ENCODE measurements at regions not wholly inside any gene's neighbourhood (a gene's known extent, or its start where the extent isn't known, plus 50 kb on each side); places are given as distances from the start of the nearest gene placed in this dataset.

DNA sequence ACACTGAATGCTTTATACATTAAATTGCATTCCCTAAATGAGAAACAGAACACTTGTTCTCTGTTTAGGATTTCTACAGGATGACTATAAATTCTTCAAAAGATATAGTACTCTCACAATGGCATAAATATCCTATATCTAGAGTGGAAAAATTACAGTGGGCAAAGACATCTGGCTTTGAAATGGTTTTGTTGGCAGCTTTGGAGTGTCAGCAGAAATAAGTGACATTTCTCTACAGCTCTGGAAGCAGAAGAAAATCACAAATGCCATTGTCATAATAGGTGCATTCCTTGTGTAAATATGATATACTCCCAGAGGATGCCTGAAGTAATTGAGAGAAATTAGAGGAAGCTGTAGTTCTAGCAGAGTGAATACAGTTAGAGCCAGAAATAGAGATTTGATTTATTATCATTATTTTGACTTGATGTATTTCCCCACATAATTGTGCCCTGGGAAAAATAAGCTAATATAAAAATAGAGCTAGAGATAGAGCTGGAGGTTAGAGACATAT is 95.9 kb upstream of the GALNTL6 start:
- Mint-ChIP-seq H3K4me3 (ENCODE audit: low read depth, unreplicated experiment) (no peak overlapping the region), H3K36me3 (ENCODE audit: insufficient read depth, unreplicated experiment) (no peaks in the 10 kb centered on the region), H3K27me3 (ENCODE audit: unreplicated experiment) (no peaks in the 10 kb centered on the region), H3K27ac (ENCODE audit: unreplicated experiment) (no peak overlapping the region), H3K9me3 (ENCODE audit: low read depth, unreplicated experiment) (peaks cover 3% of the 10 kb centered on the region), H3K4me1 (ENCODE audit: low read depth, unreplicated experiment) (no peaks in the 10 kb centered on the region)
- no TSS peak for BruUV-seq (replicated peaks)
- TF ChIP-seq, protein P1, sequence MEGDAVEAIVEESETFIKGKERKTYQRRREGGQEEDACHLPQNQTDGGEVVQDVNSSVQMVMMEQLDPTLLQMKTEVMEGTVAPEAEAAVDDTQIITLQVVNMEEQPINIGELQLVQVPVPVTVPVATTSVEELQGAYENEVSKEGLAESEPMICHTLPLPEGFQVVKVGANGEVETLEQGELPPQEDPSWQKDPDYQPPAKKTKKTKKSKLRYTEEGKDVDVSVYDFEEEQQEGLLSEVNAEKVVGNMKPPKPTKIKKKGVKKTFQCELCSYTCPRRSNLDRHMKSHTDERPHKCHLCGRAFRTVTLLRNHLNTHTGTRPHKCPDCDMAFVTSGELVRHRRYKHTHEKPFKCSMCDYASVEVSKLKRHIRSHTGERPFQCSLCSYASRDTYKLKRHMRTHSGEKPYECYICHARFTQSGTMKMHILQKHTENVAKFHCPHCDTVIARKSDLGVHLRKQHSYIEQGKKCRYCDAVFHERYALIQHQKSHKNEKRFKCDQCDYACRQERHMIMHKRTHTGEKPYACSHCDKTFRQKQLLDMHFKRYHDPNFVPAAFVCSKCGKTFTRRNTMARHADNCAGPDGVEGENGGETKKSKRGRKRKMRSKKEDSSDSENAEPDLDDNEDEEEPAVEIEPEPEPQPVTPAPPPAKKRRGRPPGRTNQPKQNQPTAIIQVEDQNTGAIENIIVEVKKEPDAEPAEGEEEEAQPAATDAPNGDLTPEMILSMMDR (IDR thresholded peaks at IDR 0.05; ENCODE audit: unreplicated experiment), result no peak
- intact Hi-C loops (cut with micrococcal nuclease; ENCODE audit: unreplicated experiment), result no loop called here
- no peak for DNase-seq
- CTCF ChIA-PET, result no interaction called here

DNA sequence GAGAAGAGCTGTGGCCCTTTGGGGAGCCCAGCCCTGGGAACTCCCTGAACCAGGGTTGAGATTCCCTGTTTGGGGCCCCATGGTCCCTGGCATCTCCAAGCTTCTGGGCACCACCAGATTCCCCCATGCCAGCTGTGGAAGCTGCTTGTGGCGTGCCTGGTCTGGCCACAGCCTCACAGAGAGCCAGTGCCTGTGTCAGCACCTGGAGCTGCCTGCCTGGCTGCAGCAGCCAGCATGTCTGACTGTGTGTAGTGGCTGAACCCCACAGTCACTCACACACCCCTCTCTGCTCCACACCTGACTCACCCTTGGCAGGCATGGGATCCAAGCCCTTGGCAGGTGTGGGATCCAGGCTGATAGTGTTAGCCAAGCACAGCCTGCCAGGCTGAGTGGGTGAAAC is 97.2 kb upstream of the GALNTL6 start:
- CTCF ChIA-PET, result no interaction called here
- TF ChIP-seq, protein P1 (IDR thresholded peaks at IDR 0.05; ENCODE audit: unreplicated experiment), result no peak
- H3K4me3 Mint-ChIP-seq (ENCODE audit: low read depth, unreplicated experiment), result no peak overlapping the region
- no TSS peak for BruUV-seq (replicated peaks)
- DNase-seq, result no peak
- H3K4me1 Mint-ChIP-seq (ENCODE audit: low read depth, unreplicated experiment), result no peaks in the 10 kb centered on the region
- H3K36me3 Mint-ChIP-seq (ENCODE audit: insufficient read depth, unreplicated experiment), result no peaks in the 10 kb centered on the region
- no peak overlapping the region for H3K27ac Mint-ChIP-seq (ENCODE audit: unreplicated experiment)
- H3K27me3 Mint-ChIP-seq (ENCODE audit: unreplicated experiment), result no peaks in the 10 kb centered on the region
- intact Hi-C loops (cut with micrococcal nuclease; ENCODE audit: unreplicated experiment), result no loop called here
- H3K9me3 Mint-ChIP-seq (ENCODE audit: low read depth, unreplicated experiment), result peaks cover 3% of the 10 kb centered on the region

DNA sequence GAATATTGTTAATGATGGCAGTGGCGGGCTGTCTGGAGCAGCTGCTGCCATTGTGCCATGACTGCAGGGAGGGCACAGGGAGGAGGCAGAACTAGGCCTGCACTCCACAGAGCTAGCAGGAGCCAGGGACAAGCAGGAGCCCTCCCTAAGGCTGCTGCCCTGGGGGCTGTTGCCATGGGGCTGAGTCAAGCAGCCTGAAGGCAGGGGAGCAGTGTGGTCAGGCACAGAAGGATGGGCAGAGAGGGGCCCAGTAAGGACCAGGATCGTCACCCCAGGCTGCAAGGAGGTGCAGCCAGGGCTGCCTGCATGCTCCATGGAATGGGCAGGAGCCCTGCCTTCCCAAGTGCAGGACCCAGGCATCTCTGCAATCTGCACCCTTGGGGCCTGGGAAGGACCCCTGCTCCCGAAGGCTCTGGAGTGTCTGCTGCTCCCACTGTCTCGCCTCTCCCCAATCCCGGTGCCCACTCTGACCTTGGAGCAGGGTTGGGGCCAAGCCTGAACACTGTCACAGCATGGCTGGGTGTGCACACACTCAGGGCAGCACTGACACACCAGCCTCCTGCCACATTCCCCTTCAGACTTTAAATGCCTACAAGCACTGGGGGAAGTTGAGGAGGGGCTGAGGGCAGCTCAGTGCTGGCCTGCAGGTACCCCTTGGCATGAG is 98.3 kb upstream of the GALNTL6 start:
- no peak overlapping the region for H3K4me3 Mint-ChIP-seq (ENCODE audit: low read depth, unreplicated experiment)
- no peaks in the 10 kb centered on the region for H3K36me3 Mint-ChIP-seq (ENCODE audit: insufficient read depth, unreplicated experiment)
- TF ChIP-seq, protein P1 (IDR thresholded peaks at IDR 0.05; ENCODE audit: unreplicated experiment), result no peak
- no peaks in the 10 kb centered on the region for H3K27me3 Mint-ChIP-seq (ENCODE audit: unreplicated experiment)
- H3K9me3 Mint-ChIP-seq (ENCODE audit: low read depth, unreplicated experiment), result peaks cover 2% of the 10 kb centered on the region
- CTCF ChIA-PET, result no interaction called here
- BruUV-seq (replicated peaks), result no TSS peak
- H3K4me1 Mint-ChIP-seq (ENCODE audit: low read depth, unreplicated experiment), result no peaks in the 10 kb centered on the region
- intact Hi-C loops (cut with micrococcal nuclease; ENCODE audit: unreplicated experiment), result no loop called here
- no peak for DNase-seq
- no peak overlapping the region for H3K27ac Mint-ChIP-seq (ENCODE audit: unreplicated experiment)

DNA sequence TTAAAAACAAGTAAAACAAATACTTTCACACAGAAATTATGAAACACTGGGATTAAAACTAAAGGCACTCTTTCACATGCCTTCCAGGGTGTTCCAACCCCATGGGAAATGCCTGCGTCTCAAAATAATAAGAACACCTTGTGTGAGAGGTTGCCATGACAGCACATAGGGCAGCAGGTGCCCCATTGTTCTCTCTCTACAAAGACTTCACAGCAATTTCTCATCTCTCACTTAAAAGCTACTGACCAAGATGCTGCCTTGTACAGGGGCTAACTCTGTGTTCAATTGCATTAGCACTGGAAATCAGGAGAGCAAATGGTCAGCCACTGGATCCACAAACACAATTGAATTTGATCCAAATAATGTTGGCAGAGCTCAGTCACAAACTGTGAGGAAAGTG is 102.5 kb upstream of the GALNTL6 start:
- H3K27me3 Mint-ChIP-seq (ENCODE audit: unreplicated experiment), result no peaks in the 10 kb centered on the region
- TF ChIP-seq, protein P1 (IDR thresholded peaks at IDR 0.05; ENCODE audit: unreplicated experiment), result no peak
- H3K36me3 Mint-ChIP-seq (ENCODE audit: insufficient read depth, unreplicated experiment), result no peaks in the 10 kb centered on the region
- H3K4me1 Mint-ChIP-seq (ENCODE audit: low read depth, unreplicated experiment), result no peaks in the 10 kb centered on the region
- no peak overlapping the region for H3K4me3 Mint-ChIP-seq (ENCODE audit: low read depth, unreplicated experiment)
- BruUV-seq (replicated peaks), result no TSS peak
- no peaks in the 10 kb centered on the region for H3K9me3 Mint-ChIP-seq (ENCODE audit: low read depth, unreplicated experiment)
- no peak for DNase-seq
- intact Hi-C loops (cut with micrococcal nuclease; ENCODE audit: unreplicated experiment), result no loop called here
- CTCF ChIA-PET, result no interaction called here
- H3K27ac Mint-ChIP-seq (ENCODE audit: unreplicated experiment), result no peak overlapping the region
